ENCODE measurements at regions not wholly inside any gene's neighbourhood (a gene's known extent, or its start where the extent isn't known, plus 50 kb on each side); places are given as distances from the start of the nearest gene placed in this dataset.

DNA sequence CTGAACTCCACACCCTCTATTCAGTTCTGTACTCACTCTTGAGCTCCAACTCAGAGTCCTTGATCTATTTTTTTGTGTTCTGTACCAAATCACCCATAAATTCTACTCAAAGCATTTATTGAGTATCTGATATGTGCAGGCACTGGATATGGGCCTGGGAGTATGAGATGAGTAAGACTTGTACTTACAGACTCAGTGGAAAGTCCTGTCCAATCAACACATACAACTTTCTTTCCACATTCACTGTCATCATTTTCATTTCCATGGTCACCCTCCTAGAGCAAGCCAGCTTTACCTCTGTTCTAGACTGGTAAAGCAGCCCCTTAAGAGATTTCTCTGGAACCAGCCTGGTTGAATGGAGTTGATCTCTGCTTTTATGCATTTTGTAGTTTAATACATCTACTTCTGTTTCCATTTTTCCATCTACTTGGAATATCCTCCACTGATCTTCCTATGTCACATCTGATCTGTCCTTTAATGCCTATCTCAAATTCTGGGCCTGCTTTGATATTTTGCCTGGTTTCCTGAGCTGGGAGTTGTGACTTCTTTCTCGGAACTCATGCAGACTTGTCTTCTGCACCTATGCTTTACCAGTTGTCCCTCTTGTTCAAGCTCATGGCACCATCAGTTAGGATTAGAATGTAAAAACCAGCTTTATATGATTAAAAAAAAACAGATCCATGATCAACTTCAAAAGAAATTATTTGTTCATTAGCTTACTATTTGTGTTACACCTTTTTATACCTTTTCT is 96.9 kb upstream of the GLS start:
- DNase-seq (ENCODE audit: low read depth in 2 of 3, low spot score in 2 of 3): no peak

DNA sequence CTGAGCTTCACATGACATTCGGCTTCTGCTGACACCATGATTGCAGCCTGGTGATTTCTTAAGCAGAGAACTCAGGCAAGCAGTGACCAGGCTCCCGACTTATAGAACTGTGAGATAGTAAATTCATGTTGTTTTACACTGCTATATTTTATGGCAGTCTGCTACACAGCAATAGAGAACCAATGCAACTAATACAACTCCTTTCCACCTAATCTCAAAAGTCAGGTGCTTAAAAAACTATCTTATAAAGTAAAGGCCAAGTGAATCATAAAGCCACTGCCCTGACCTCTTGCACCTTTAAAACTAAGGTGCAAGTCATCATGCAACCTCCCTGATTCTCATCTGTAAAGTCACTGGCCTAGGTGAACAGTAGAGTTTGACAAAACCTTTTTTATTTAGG is 95.3 kb upstream of the GLS start:
- DNase-seq (ENCODE audit: low read depth in 2 of 3, low spot score in 2 of 3): no peak

DNA sequence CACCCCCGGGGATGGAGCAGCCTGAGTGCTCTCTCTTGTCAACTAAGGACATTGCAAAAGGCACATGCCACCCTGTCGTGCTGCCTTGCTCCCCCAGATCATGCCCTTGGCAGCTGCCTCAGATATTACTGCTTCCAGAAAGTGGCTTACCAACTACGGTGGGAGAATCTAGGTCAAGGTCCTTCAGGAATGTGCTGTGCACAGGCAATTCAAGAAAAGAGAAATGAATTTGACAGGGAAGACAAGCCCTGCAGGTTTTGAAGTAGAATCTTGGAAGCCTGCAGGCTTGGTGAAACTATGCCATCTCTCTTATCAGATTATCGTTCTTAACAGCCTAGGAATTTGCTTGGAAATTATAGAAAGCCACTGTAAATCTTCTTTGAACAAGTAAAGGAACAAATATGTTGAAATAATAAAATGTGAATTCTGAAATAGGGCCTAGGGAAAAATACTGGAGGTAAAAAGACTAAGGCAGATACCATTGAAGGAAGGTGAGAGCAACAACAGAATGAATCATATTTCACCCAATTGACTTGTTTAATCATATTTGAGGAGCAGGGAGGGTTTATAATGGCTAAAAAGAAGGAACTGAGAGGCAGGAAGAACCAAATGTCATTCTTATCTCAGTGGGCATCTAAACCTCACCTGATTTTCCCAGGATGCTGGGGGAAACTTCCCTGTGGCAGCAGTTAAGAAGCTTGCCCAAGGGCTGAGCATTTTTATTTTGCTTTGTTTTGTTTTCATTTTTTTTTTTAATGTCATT is 94.0 kb upstream of the GLS start:
- DNase-seq (ENCODE audit: low read depth in 2 of 3, low spot score in 2 of 3): no peak

DNA sequence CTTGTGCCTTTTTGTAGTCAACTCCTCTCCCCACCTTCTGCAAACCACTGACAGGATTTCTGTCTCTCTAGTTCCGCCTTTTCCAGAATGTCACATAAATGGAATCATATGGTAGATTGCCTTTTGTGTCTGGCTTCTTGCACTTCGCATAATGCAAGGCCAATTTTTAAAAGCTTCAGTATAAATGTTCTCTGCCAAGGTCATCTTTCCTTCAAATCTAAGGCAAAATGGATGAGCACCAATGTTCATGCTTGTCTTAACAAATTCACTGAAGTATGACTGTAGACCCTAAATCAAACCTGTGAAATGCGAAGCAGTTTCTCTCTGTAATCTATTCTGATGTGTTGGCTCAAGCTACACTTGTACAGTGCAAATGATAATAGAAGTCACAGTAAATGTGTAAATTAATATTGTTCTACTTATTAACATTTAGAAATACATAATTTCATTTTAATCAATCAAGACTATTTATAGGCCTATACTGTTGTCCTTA is 92.8 kb upstream of the GLS start:
- no peak for DNase-seq (ENCODE audit: low read depth in 2 of 3, low spot score in 2 of 3)

DNA sequence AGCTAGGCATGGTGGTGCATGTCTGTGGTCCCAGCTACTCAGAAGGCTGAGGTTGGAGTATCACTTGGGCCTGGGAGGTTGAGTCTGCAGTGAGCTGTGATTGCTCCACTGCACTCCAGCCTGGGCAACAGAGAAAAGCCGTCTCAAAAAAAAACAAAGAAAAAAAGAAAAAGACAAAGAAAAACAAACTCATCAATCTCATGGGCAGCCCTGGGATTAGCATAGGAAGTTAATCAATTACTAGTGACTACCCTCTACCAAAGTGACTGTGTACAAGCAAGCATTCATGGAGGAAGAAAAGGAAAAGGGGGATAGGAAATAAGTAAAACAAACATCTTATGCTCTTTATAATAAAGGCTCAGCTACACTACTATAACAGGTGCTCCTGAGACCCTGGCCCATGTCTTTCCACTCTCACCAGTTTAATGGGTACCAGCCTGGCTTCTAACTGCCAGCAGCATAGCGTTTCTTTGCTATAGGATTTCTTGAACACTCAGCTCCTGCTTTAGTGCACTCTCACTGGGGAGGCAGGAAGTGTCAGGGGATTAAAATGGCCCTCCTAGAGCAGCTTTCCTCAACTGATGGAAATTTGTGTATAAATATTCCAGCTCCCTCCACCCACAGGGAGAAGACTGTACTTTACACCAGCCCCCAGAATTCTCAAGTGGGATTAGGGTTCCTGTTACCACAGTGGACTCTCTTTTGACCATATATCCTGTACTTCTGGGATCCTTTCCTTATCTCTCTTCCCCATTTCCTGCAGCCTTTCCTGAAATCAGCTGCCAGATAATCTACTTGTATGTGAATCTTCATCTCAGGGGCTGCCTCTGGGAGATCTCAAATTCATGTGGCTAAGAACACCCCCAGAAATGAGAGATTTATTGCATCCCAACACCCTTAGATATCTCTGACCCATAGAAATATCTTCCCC is 91.3 kb upstream of the GLS start:
- DNase-seq (ENCODE audit: low read depth in 2 of 3, low spot score in 2 of 3): no peak

DNA sequence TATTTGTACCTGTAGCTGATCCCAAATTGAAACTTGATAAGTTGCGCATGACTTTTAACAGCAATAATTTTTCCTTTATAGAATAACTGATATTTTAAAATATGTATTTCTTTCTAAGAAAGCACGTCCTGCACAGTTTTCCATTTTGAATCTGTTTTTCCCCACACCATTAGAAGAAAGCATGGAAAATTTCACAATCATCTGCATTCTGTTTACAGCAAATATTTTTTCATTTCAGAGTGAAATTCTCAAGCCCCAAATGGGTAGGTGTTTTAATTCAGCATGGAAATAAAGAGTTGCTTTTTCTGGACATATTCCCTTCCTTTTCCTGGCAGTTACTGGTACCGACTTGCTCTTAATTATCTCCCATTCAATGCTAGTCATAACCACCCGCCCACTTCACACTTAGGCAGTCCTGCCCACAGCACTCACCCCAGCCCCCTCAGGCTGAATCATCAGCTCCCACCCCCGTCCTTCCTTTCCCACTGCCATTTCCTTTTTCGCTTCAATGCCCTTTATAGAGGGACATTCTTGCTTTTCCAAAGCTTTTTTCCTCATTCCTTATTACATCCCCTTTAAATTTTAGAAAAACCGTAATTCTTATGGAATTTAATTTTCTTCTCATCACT is 89.2 kb upstream of the GLS start:
- DNase-seq (ENCODE audit: low read depth in 2 of 3, low spot score in 2 of 3): no peak

DNA sequence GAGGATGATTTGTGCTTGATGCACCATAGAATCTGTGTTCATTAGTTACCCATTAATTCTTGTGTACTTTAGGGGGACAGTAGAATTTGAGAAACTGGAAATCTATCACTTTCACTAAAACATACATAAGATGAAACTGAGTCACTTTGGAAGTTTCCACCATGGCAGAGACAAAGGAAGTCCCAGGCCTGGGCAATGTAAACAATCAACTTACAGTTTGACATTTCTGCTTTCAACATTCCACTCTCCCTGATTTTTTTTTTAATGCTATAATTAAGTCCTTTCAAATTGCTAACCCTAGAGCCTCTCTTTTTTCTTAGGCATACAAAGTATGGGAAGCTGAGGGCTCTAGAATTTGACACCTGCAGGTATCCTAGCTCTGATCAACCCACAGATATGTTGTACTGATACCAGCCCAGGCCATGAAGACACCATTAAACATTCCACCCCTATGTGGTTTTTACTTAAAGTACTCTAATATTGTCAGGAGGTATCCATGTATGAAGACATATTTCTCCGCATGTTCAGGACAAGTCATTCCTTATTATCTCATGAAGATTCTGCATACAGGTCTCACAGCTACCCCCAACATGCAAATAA is 88.5 kb upstream of the GLS start:
- no peak for DNase-seq (ENCODE audit: low read depth in 2 of 3, low spot score in 2 of 3)

DNA sequence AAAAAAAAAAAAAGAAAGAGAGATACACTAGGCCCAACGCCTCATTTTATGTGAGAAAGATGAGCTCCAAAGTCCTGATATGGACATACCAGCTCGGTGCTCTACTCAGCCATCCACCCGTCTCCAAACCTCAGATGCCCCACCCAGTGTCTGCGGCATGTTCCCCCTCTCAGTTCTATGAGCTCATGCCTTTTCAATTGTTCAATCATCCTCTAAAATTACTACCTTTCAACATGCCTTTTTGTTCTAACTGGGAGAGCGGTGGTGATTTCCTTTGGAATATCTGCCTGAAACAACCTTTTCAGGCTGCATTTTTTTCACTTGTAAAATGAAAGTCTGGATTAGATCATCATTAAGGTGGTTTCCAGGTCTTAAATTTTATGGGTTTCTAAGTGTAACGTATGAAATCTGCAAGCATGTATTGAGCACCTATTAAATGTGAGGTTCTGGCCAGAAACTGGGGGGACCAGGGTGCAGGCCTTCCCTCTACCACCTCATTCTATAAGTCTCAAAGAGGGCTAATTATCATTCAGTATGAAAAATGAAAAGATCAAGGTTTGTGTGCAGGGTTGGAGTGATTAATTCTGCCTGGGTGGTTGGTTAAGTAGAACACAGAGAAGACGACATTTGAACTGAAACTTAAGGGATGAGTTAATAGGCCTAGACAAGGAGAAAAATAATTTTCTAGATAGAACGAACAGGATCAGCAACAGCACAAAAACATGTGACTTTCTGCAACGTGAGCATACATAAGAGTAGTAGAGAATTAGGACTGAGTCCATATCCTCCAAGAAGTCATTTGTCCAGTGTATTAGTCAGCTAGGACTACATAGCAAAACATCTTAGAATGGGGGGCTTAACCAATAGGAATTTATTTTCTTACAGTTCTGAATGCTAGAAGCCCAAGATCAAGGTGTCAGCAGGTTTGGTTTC is 87.4 kb upstream of the GLS start:
- DNase-seq (ENCODE audit: low read depth in 2 of 3, low spot score in 2 of 3): no peak

DNA sequence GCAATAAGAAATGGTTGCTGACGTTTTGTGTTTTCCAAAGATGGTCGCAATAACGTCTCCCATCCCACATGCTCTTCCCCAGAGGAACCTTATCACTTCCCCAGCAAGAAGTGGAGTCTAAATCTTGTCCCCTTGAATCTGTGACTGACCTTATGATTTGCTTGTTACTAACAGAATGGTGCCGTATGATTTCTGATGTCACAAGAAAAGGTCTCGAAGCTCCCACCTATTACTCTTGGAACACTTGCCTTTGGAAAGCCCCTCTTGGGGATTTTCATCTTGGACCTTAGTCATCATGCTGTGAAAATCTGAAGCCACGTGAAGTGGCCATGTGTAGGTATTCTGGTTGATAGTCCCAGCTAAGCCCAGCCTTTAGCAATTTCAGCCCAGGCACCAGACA is 86.2 kb upstream of the GLS start:
- no peak for DNase-seq (ENCODE audit: low read depth in 2 of 3, low spot score in 2 of 3)

DNA sequence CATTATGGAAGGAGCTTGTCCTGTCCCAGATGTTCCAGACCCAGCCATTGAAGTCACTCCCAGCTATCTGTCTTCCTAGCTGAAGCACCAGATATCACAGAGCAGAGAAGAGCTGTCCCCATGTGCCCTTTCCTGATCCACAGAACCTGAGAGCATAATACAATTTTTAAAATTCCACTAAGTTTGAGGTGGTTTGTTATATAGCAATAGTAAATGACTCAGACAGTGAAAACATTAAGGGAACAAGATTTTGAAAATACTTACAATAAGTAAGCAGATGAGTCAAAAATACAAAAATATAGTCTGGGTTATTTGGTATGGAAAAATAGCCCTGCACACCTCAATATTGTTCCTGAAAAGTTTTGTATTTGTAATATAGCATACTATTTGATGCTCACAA is 85.8 kb upstream of the GLS start:
- no peak for DNase-seq (ENCODE audit: low read depth in 2 of 3, low spot score in 2 of 3)

DNA sequence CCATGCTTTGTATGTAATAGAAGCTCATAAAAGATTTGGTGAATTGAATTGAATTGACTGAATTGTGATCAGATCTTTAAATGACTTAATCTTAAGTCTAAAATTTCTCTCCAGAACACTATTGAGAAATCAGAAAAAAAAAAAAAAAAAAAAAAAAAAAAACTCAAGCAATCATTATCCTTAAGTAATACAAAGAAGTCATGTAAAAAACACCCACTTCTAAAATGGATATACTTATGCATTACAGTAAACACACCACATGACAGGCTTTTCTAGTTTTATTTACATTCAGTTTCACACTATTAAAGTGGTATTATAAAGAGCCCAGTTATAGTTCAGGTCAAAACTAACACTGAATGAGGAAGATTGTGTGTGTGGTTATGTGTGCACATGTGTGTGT is 84.9 kb upstream of the GLS start:
- no peak for DNase-seq (ENCODE audit: low read depth in 2 of 3, low spot score in 2 of 3)

DNA sequence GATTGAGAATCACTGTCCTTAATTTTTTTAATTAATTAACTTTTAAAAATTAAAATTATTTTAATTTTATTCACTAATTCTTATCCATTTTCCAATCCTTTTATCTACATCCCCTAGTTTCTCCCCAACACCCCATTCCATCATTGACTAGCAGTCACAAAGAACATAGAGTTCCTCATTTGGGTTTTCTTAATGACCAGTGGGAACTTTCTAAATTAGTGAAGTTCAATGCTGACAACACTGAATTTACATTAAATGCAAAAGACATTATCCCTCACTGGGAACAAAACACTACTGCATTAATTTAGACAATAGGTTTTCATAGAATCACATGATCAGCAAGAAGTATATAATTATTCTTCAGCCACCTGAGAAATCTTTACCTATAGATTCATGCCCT is 80.6 kb upstream of the GLS start:
- no peak for DNase-seq (ENCODE audit: low read depth in 2 of 3, low spot score in 2 of 3)

DNA sequence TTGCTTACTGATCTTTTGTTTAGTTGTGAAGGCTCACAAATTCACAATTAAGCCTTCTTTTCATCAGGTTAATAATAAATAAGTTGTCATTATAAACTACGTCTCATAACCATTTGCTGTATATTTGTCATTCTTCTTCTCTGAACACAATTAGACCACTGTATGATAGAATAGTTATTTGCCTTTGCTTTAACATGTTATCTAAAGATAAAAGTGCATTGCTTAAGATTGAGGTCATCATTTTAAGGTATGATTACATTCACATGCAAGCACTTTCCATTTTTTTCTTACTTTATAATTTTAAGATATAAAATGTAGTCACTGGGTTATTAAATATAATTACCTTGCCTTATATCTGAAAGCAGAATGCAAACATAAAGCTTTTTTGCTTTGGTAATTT is 80.1 kb upstream of the GLS start:
- DNase-seq (ENCODE audit: low read depth in 2 of 3, low spot score in 2 of 3): no peak

DNA sequence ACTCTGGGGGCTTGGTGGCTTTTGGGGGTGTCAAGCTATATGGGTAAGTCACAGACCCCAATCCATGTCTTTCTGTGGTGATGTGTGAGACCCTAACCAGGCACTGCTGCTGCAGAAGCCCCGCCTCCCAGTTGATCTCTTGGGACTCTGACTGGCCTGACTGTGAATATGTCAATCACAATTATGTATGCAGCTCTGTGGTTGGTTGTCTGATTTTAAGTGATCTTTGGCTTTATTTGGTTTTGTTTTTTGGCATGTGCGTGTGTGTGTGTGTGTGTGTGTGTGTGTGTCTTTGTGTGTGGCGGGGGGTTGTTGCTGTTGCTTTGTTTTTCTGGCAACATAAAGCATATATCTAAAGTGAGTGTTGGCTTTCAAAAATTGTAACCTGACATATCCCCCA is 78.5 kb upstream of the GLS start:
- DNase-seq (ENCODE audit: low read depth in 2 of 3, low spot score in 2 of 3): no peak

DNA sequence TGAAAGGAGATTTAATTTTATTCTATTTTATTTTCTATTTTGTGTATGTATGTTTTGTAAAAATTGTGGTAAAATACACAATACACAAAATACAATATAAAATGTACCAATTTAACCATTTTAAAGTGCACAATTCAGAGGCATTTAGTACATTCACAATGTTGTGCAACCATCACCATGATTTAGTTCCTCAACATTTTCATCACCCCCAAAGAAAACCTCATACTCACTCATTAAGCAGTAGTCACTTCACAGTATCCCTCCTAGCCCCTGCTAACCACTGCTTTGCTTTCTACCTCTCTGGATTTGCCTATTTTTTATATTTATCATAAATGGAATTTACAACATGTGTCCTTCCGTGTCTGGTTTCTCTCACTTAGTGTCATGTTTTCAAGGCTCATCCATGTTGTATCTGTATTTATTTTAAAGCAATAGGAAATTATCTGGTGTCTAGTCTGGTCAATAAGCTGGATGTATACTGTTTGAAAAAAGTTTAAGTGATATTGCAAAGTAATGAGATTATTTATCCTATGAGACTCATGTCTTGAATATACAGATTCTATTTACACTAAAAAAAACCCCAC is 77.9 kb upstream of the GLS start:
- DNase-seq (ENCODE audit: low read depth in 2 of 3, low spot score in 2 of 3): no peak

DNA sequence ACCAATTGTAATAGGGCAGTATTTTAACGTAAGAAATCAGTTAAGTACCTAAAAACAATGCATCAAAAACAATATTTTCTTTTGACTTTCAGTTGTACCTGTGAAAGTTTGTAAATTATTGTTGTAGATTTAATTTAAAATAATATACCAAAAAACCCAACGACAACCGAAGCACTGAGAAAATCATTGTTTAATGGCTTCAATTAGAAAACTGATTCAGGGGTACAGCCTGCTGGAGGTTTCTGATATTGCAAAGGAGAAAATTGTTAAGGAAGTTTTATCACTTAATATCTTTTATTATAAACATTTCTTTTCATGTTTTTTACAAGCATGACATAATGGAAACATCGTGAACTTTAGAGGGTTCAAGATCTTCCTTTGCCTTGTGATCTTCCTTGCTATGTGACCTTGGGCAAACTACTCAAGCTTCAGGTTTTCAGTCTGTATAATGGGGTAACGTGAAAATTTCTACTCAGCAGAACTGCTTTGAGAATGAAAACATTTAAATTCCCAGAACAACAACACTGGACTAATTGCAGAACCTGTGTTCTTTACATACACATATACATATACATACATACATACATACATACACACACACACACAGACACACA is 76.3 kb upstream of the GLS start:
- no peak for DNase-seq (ENCODE audit: low read depth in 2 of 3, low spot score in 2 of 3)

DNA sequence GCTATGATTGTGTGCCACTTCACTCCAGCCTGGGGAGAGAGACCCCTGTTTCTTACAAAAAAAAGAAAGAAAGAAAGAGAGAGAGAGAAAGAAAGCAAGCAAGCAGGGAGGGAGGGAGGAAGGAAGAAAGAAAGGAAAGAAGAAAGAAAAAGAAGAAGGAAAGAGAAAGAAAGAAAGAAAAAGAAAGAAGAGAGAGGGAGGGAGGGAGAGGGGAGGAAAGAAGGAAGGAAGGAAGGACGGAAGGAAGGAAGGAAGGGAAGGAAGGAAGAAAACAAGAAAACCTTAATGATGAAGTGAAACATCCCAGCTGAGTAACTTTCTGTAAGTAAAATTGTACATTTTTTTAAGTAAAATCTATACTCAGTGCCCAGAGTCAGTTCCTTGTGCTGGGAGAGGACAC is 75.5 kb upstream of the GLS start:
- DNase-seq (ENCODE audit: low read depth in 2 of 3, low spot score in 2 of 3): no peak

DNA sequence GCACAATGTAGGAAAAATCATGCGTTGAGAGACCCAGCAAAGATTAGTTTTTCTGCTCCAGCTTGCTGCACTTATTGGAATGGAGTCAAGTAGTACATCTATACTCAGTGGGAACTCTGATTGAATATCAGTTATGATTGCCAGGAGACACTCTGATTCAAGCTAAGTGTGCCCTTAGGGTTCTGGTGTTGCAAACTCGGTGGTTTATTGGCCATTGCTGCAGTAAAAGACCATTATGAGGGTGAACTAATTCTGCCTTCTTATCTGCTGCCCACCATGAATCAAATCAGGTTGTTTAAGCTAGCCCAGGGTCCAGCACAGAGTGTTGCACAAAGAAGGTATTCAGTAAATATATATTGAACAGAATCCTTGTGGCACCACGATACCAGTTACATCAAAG is 74.8 kb upstream of the GLS start:
- DNase-seq (ENCODE audit: low read depth in 2 of 3, low spot score in 2 of 3): no peak

DNA sequence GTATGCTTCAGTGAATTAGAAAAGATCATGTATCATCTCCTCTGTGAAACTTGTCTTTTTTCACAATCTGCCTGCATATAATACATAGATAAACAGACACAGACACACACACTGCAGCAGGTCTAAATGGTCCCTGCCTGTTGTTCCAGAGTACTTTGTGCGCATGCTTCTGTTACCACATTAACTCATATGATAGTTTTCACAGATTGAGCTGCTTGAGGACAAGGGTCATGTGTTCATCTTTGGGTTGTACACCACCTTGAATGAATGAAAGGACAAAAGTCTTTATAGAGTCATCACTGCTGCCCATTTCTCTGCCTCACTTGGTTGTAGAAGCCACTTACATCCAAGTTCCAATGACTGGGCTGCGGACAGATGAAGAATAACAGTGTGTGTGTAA is 72.7 kb upstream of the GLS start:
- no peak for DNase-seq (ENCODE audit: low read depth in 2 of 3, low spot score in 2 of 3)
